CD4-positive, alpha-beta T cell treated with Interleukin-2 at 100 ng/mL for 4 hours (primary cell): ENCODE measurements at regions not wholly inside any gene's neighbourhood (a gene's known extent, or its start where the extent isn't known, plus 50 kb on each side); places are given as distances from the start of the nearest gene placed in this dataset.
A peak's percentile ranks its signal among the peaks of the same experiment; 100 is the strongest.
"Not testable (repeated sequence)": the region's sequence is repeated elsewhere in the genome, so short reads cannot be mapped to it uniquely, and the experiment has no call there.

Source experiments
- DNase-seq: peaks from one replicate; pipeline ENCODE4 v3.0.0-alpha.2; 2020; ENCODE audit warnings: low spot score

- no peak for DNase-seq
Measured at GRCh38 chr4:174183259-174183658, 100.2 kb downstream of the FBXO8 start.

- no peak for DNase-seq
Measured at GRCh38 chr4:174181827-174182226, 101.6 kb downstream of the FBXO8 start.

DNA sequence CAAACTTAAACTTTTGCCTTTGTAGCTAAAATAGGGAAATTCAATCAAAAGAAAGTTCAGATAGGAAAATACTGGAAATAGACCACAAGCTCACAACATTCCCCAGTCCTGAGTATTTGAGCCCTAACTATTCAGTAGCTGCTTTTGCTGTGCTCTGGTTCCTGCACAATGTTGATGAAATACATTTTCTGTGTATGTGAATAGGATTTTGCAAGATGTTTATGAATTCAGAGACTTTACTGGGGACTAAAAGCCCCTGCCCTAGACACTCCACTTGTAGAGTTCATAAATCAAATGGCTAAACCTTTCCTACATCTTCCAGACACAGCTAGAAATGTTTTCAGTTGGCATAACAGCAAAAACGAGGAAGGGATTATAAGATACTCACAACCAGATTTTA is 105.9 kb downstream of the FBXO8 start:
- no peak for DNase-seq

GRCh38 chr4:174175836-174176235 is 107.6 kb downstream of the FBXO8 start:
- not testable (repeated sequence) for DNase-seq

DNA sequence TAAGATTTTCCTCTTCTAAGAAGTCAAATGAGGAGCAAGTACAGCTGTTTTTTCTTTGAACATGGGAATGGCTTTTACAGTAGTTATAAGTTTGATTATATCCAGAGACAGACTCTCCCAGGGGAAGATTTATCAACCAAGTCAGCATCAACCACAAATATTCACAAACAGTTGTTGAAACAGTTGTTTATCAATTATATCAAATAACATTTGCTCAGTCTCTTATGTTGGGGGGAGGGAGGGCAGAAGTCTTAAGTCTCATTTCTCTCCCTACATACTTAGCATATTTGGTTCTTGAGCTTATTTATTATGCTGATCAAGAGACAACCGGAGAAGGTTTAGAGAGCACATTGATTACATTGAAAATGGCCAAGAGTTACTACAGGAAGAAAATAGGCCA is 110.1 kb downstream of the FBXO8 start:
- no peak for DNase-seq

DNA sequence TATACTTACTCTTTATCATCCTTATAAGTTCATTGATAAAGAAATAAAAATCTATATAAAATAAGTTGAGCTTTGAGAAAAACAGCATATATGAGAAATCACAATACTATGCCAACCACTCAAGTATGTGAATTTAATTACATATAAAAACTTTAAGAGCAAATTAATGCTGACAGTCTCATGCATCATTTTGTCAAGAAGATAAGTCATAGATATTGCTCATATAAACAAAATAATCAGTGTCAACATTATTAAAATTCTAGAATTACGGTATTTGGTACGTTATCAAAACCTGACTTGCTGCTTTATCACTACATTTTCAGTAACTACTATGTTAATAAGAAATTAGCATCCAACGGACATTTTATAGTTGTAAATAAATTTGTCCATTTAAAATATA is 111.2 kb downstream of the FBXO8 start:
- DNase-seq = no peak

DNA sequence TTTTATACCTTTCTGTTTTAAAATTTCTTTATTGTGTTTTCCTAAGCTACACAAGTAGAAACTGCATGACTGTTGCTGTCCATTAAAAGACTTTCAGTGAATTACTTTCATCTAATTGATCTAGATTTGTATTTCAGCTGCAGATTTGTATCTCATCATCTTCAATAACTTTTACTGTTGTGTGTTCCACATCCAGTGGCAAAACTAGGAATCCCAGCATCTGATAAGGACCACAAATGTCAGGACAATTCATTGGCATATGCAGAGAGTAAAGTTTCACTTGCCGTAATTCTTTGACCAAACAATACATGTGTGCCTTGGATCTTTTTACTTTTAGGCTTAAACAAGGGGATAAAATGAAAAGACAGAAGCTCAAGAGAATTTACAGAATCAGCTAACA is 112.6 kb downstream of the FBXO8 start:
- no peak for DNase-seq

GRCh38 chr4:174170091-174170490 is 113.4 kb downstream of the FBXO8 start:
- no peak for DNase-seq

DNA sequence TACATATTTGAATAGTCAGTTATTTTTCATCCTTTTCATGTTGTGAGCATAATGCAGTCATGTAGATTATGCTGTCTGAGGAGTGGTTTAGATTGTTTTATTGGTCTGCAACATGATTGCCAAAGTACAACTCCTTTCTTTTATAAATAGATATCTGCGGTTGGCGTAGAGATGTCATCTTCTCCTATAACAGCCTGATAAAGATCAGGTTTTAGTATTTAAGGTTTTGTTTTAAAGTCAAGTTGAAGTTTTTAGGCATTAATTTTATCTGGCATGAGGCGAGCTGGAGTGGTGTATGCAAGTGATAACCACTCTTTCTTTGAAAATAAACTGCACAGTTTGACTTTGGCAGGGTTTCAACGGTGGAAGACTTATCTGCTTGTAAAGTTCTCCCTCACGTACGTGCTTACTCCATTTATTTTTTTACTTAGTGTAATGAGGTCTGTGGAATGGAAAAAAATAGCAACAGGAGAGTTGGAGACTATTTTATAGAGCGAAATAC is 126.3 kb downstream of the FBXO8 start:
- no peak for DNase-seq

GRCh38 chr4:174156239-174156826 is 127.1 kb downstream of the FBXO8 start:
- DNase-seq = peak; percentile 13

- no peak for DNase-seq
Measured at GRCh38 chr4:174154215-174154854, 129.1 kb downstream of the FBXO8 start.

DNA sequence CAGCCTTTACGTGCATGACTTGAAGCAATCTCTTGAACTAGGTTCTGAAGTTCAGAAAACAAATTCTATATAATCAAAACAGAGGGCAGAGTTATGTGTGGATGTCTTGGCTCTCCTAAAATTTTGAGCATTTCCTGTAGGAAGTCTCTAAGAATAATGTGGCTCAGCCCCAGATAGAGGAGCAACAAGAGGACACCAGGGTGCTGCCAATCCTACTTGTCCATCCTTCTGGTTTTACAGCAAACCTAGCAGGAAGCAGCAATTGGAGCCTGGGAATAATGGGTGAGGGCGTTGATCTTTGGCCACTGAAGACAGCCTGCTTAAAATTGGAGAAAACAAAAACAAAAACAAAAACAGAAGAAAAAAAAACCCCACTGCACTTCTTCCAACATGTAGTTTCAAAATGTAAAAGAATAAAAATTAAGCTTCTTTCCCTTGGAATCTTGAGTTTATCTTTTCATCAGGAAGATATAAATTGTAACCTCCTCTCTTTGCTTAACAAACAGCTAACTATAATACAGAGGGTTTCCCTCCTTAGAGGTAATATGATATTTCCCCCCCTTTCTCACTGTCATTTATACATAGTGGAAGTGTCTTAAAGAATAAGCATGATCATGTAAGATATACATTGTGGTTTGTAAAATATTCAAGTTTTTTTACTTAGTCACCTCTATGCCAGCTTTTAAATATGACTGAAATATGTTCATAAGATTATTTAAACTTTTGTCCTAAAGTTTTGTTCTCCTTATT is 130.6 kb downstream of the FBXO8 start:
- no peak for DNase-seq

DNA sequence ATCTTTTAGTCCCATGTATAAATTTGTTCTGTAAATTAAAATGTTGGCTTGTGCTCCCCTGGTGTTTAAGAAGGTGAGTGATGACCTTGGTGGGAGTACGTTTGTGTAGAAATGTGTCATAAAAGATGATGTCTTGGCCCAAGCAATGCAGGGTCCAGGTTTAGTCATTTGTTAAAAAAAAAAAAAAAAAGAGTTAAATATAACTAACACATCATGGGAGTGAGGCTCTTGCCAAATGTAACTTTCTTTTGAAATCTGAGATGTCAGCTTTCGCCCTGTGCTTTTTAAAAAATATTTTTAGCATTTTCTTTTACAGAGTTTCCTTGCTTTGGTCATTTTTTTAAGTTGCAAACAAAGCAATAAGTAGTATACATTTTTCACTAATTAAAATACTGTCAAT is 135.6 kb downstream of the FBXO8 start:
- no peak for DNase-seq

DNA sequence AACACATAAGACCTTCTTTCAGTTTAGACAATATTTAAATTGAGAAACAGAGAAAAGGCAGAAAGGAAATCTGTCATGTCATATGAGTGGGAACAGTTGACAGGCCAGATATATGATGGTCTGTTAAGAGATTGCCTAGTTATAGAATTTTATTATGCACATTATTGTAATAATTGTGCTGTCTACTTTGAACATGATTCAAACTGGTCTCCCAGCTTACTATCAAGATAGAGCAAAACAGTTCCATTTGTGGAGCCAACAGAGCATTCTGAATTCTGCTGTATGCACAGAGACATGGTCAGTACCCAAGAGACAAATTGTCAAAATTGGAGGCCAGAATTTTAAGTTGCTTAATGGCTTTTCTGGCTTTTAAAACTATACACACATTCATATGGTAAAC is 139.4 kb downstream of the FBXO8 start:
- DNase-seq = no peak

DNA sequence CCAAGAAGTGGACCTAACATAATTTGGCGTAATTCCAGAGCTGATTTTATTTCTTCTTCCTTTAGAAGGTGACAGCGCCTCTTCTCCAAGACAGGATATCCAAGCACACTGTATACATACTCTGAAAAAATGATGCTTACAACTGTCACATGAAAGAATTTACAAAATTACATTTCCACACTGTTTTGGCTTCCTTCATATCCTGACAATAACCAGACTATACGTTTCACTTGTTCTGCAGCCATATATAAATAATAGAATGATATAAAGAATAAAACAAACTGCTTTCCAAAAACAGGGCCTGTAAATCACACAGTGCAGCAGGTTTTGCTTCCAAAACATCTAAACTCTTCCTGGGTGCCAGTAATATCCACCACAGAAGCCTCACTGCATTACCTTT is 141.6 kb downstream of the FBXO8 start:
- no peak for DNase-seq

- DNase-seq = no peak
Measured at GRCh38 chr4:174138616-174139015, 144.9 kb downstream of the FBXO8 start.

- DNase-seq = no peak
Measured at GRCh38 chr4:174137698-174138097, 145.8 kb downstream of the FBXO8 start.

GRCh38 chr4:174135936-174136406 is 147.5 kb downstream of the FBXO8 start:
- no peak for DNase-seq

GRCh38 chr4:174135530-174135929 is 147.9 kb downstream of the FBXO8 start:
- DNase-seq = no peak

DNA sequence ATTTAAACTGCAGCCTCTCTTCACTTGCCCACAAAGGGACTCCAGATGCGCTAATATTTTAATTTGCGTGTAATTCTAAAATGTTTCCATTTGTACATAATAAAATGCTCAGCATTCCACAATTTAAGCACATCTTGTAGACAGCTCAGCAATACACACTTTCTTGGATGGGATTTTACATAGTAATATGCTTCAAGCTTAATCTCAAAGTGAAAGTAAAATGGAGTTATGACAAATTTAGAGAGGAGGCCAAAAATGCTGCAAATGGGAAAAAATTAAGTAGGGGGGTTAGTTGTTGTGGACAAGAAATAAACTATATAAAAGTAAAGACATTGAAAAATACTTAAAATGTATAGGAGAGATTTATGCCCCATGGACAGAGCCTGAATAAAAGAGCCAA is 149.1 kb downstream of the FBXO8 start:
- DNase-seq = no peak

DNA sequence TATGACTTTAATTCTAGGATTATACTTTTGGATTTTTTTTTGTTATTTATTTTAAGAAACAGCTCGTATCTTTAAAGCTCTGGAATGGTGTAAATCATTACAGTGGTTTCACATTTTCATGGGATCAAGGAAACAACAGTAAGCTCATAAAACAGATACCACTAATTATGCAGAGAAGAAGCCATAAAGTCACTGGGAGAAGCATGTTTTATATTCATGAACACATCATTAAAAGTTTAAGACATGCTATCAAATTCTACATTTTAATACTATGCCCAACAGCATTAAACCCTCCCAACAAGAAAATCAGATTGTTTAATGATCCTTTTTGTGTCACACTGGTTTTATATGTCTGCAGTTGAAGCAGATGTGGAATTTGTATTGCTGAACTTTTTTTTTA is 149.9 kb downstream of the FBXO8 start:
- no peak for DNase-seq

- DNase-seq = no peak
Measured at GRCh38 chr4:174131901-174132300, 151.6 kb downstream of the FBXO8 start.

DNA sequence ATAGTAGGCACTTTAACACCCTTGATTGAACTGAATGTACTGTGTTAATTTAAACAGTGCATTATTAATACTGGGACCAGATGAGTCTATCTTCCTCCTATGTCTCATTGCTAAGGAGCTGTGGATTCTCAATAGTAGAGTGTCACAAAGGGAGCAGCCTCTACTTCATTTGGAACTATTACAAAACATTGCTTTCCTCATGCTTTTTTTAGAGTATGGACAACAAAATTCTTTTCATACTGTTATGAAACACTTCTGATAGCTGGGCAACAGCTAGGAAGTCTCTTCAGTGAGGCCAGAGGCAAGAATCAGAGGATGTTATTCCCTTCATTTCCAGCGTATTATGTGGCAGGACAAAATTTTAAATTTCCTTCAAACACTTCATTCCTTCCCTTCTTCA is 160.8 kb downstream of the FBXO8 start:
- DNase-seq = no peak
